ENCODE measurements at regions not wholly inside any gene's neighbourhood (a gene's known extent, or its start where the extent isn't known, plus 50 kb on each side); places are given as distances from the start of the nearest gene placed in this dataset.

DNA sequence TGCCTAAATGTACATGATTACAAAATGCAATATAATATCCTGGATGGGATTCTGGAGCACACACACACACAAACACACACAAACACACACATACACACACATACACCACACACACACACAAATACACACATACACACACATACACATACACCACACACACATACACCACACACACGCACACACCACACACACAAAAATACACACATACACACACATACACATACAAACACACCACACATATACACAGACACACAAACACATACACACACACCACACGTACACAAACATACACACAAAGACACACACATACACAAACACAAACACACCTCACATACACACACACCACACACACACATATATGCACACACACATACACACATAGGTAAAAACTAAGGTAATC is 134.6 kb upstream of the SYNDIG1 start:
- no peak for DNase-seq (ENCODE audit: low read depth)

- DNase-seq (ENCODE audit: low read depth) = no peak
Observed at GRCh38 chr20:24332956-24333355, 136.5 kb upstream of the SYNDIG1 start.

DNA sequence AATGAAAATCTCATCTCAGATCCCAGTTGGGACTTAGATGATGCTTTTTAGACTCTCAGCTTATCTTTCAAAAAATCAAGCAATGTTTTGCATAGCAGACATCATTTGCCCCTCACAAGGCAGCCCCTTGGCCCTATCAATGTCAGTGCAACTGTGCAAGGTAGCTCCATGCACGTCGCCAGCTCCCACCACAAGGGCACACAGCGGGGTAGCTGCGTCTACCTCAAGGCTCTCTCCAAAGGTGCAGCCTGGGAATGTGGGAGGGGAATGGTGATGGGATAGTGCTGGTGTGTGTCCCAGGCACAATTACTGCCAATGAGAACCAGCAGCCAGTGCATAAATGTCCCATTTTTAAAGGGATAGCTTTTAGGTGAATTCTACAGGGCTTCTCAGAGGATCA is 137.5 kb upstream of the SYNDIG1 start:
- no peak for DNase-seq (ENCODE audit: low read depth)

DNA sequence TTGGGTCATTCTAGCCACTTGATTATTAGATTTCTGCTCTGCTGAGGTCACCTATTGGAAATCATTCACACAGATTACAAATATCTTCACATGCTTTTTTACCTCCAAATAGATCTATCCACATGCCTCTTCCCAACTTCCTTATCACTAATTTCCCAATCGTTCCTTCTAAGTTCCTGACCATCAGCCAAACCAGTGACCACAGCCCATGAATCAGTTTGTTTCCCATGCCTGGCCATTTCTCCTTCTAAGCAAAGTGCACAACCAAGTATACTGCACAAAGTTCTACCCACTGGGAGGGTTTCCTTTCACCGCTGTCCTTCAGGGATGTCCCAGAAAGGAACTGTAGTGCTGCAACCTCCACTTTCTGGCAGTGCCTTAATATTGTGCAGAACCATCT is 140.5 kb upstream of the SYNDIG1 start:
- no peak for DNase-seq (ENCODE audit: low read depth)

DNA sequence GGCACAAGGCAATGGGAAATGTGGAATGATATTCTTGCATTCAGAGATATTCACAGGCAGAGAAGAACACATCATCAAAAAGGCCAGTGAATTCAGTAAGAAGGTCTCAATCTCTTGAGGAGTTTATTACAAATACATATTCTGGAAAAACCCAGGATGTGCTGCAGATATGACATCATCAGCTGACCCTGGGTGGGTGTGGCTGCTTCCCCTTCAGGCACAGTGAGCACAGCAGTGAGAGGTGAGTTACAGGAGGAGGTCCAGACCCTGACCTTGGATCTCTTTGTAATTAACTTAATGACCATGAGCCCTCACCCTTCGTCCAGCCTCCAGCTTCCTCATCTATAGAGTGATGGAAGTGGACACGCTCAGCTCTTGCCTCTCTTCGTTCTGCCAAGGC is 147.5 kb upstream of the SYNDIG1 start:
- no peak for DNase-seq (ENCODE audit: low read depth)

GRCh38 chr20:24318569-24319352 is 150.7 kb upstream of the SYNDIG1 start:
- no peak for DNase-seq (ENCODE audit: low read depth)

GRCh38 chr20:24317224-24317623 is 152.2 kb upstream of the SYNDIG1 start:
- no peak for DNase-seq (ENCODE audit: low read depth)

GRCh38 chr20:24316731-24317130 is 152.7 kb upstream of the SYNDIG1 start:
- DNase-seq (ENCODE audit: low read depth) = no peak

DNA sequence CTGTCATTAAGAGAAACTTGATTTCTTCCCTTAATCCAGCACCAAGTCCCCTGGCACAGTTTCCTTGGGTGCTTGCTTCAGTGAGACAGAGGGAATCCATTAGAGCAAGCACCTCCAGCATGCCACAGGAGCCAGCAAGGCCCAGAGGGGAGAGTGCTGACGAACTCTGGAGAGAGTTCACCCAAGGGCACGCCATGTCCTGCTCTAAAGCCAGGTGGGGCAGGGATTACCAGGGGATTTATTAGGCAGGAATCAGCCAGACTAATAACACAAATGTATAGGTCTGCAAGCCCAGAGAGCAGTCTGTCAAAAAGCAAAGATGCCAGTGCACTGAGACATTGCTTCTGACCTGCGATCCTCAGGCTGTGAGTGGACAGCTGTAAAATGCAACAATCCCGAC is 155.4 kb upstream of the SYNDIG1 start:
- DNase-seq (ENCODE audit: low read depth) = no peak

DNA sequence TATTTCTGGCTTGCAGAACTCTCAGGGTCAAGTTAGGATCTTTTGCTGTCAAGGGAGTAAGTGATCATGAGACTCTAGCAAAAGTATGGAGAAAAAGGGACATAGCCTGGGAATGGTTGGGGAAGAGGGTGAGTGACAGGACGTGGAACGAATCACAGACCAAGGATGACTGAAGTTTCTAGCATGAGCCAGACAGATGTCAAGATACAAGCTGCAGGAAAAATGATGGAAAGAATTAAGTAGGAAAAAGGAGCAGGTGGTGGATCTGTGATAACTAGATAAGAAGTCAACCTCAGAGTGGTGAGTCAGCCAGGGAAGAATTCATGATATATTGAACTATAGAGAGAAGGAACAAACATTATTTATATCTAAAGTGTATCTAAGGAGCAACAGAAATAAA is 159.8 kb upstream of the SYNDIG1 start:
- no peak for DNase-seq (ENCODE audit: low read depth)

- DNase-seq (ENCODE audit: low read depth) = no peak
Observed at GRCh38 chr20:24305371-24305770, 164.1 kb upstream of the SYNDIG1 start.

- no peak for DNase-seq (ENCODE audit: low read depth)
Observed at GRCh38 chr20:24304291-24304690, 165.1 kb upstream of the SYNDIG1 start.

GRCh38 chr20:24303393-24304170 is 165.8 kb upstream of the SYNDIG1 start:
- DNase-seq (ENCODE audit: low read depth) = no peak

- DNase-seq (ENCODE audit: low read depth) = no peak
Observed at GRCh38 chr20:24297993-24298392, 171.4 kb upstream of the SYNDIG1 start.

DNA sequence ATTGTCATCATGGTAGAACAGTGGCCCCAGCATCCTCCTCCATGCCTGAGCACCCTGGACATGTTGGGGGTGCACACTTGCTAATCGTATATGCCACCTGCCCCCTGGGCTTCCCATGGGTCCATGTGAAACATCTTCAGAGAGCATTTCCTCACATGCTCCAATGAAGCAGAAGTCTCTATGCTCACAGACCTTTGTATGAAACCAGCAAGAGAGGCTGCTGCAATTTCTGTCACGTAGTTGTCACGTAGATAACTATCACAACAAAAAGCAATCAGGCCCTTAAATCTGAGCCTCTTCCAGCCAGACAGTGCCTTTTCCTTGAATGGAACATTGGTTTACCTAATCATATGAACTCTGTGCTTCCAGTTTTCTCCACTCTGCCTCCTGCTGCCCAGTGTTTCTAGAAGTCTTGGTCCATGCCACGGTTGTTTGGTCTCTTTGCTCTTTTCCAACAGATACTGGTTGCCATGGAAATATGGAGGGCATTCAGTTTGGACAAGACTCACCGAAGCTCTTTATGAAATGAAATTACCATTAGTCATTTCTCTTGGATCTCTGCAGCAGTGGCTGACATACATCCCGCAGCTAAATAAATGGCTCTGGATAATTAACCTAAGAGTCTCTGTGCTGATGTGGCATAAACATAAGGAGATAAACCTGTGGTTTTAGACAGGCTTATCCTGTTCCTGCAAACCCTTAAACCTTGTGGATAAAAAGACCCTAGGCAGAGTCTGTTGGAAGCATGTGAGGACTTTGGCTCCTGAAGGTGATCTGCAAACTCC is 172.8 kb upstream of the SYNDIG1 start:
- DNase-seq (ENCODE audit: low read depth) = no peak

DNA sequence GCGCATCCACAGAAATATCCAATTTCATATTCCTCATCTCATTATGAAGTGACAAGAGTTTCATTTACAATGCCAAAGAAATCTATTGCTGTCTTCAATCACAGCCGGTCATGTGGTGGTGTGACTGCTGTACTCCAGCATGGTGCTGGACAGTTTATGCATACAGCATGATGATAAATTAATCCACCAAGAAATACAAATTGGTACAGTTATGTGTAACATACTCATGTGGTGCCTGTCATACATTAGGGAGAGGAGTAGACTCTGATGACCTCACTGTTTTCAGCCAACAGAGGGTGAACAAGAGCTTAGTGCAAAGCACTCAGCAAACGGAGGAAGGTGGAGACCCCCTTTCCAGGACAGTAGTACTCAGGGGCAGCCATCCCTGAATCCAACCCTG is 178.4 kb upstream of the SYNDIG1 start:
- no peak for DNase-seq (ENCODE audit: low read depth)

GRCh38 chr20:24289737-24290481 is 179.5 kb upstream of the SYNDIG1 start:
- DNase-seq (ENCODE audit: low read depth) = no peak

- DNase-seq (ENCODE audit: low read depth) = no peak
Observed at GRCh38 chr20:24283186-24283585, 186.2 kb upstream of the SYNDIG1 start.

DNA sequence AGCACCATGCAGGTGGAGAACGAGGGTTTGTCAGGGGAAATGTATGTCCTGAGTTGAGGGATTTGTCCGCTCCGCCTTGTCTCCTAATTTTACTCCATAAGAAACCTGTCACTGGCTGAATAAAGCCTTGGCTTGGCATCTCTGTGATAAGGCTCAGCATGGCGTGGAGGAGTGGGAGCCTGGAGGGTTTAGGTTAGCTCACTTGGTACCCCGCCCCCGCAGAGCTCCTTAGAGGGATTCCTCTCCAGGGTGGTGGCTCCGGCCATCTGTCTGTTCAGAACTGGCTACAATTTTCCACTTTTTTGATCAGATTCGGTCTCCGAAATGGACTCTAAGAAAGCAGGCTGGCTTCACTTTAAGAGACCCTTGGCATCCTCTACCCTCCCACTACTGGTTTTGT is 192.2 kb upstream of the SYNDIG1 start:
- DNase-seq (ENCODE audit: low read depth) = no peak

DNA sequence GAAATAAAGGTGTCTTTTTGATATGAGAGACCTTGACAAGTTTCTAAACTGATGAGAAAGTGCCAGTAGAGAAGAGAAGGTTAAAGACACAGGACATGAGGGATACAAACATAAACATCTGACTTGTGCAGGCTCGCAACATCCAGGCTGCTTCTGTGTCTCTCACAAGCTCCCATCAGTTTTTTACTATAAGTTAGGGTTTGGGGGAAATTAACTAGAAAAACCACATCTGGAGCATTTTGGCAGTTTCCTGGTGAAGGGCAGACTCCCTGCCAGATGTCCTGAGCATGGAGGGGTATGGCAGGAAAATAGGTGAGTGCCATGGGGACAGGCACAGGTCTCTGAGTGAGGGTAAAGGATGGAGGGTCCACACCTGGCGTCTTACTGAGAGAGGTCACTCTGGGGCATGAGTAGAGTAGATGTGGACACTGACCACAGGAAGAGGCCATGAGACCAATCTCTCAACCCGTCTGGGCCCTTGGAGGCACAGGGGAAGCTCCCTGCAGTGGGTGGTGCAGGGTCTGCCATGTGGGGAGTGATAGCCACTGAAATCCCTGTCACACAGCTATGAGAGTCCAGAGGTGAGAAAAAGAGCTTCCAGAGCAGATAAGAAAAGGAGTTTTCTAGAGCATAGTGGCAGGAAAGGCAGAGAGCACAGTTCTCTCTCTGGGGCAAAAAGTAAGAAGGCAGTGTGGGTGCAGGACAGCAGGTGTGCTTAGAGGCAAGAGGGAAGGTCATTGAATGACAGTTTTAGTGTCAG is 193.3 kb upstream of the SYNDIG1 start:
- no peak for DNase-seq (ENCODE audit: low read depth)

GRCh38 chr20:24273251-24273650 is 196.2 kb upstream of the SYNDIG1 start:
- no peak for DNase-seq (ENCODE audit: low read depth)

Data from renal cortical epithelial cell (primary cell).